K562 (cell line): ENCODE measurements at regions not wholly inside any gene's neighbourhood (a gene's known extent, or its start where the extent isn't known, plus 50 kb on each side); places are given as distances from the start of the nearest gene placed in this dataset.

ENCODE experiments used
- ATAC-seq: fragments of 200-7000 bp; cut with Tn5 transposase; 3 replicates; pipeline ENCODE4 v1.9.1; 2020; ENCODE audit warnings: moderate library complexity
- BruUV-seq: library from RNA; stranded (reverse); fragments of 400-500 nt; replicated peaks from 2 replicates; lab custom pipeline; 2021; lab: Mats Ljungman, UMichigan
- CTCF ChIA-PET: fragments of 300-600 bp; formaldehyde crosslinking; extraction: SDS; loops from one replicate; lab custom pipeline; 2021; ENCODE audit warnings: low intra/inter-chr PET ratio; lab: Yijun Ruan, JAX
- POLR2A ChIA-PET: fragments of 300-600, 350-650 bp; sonication (Branson Sonifier 250); formaldehyde crosslinking; extraction: SDS; loops from one replicate; lab custom pipeline; 2021; ENCODE audit warnings: antibody characterized with exemption, inconsistent platforms; lab: Yijun Ruan, JAX
- DNase-seq, 4 experiments: peaks; one replicate each; pipeline versions ENCODE4 v3.0.0 to v3.0.0-alpha.2; 2011 to 2018; ENCODE audit warnings: low spot score in 3 of 4, mixed read lengths in 3 of 4; ENCODE audit errors: extremely low read depth in 1 of 4
- FAIRE-seq: peaks from 2 replicates; lab custom pipeline; 2011; peaks lifted over from hg19 to GRCh38; lab: Jason Lieb, UNC
- H2AFZ ChIP-seq: 2 replicates; pipeline ENCODE4 v1.6.0; 2011; ENCODE audit warnings: low read depth, low read length, control low read depth, inconsistent platforms
- H3K27ac ChIP-seq: fragments of 200-600 bp; 3 replicates; pipeline ENCODE4 v1.8.0; 2011; ENCODE audit warnings: low read depth, mild to moderate bottlenecking, control low read depth, inconsistent platforms, low read length, moderate library complexity, mixed read lengths; ENCODE audit errors: extremely low read depth
- H3K27me3 ChIP-seq, 2 experiments: fragments of 300-600 bp in 1 of 2; 2 replicates in 1 of 2; 3 replicates in 1 of 2; pipeline versions ENCODE4 v1.6.0 to v1.8.0; 2011; ENCODE audit warnings: inconsistent platforms in 2 of 2, low read length in 2 of 2, mild to moderate bottlenecking in 1 of 2, mixed read lengths in 1 of 2, moderate library complexity in 1 of 2; ENCODE audit not compliant: control insufficient read depth in 2 of 2, insufficient read depth in 2 of 2
- H3K36me3 ChIP-seq: fragments of 300-600 bp; 3 replicates; pipeline ENCODE4 v1.8.0; 2011; ENCODE audit warnings: mild to moderate bottlenecking, low read length, inconsistent platforms; ENCODE audit not compliant: control insufficient read depth, insufficient read depth
- H3K4me1 ChIP-seq, 2 experiments: fragments of 200-600 bp in 1 of 2; replicated peaks in 1 of 2; 2 replicates in 1 of 2; 3 replicates in 1 of 2; pipeline versions ENCODE4 v1.5.1 to v1.8.0; 2011; ENCODE audit warnings: inconsistent platforms in 2 of 2, low read length in 2 of 2, mild to moderate bottlenecking in 1 of 2, mixed read lengths in 1 of 2, moderate library complexity in 1 of 2; ENCODE audit not compliant: control insufficient read depth in 2 of 2, insufficient read depth in 2 of 2
- H3K4me2 ChIP-seq: 2 replicates; pipeline ENCODE4 v1.6.1; 2011; ENCODE audit warnings: low read length, control low read depth, inconsistent platforms, mixed read lengths; ENCODE audit not compliant: insufficient read depth
- H3K4me3 ChIP-seq: fragments of 200-600 bp; sonication (generic), shearing (Covaris generic); 2 replicates; pipeline ENCODE4 v1.5.1; 2016; ENCODE audit warnings: control low read depth, inconsistent platforms
- H3K79me2 ChIP-seq: fragments of 200-600 bp; 3 replicates; pipeline ENCODE4 v1.8.0; 2011; ENCODE audit warnings: low read length, inconsistent platforms; ENCODE audit not compliant: control insufficient read depth, insufficient read depth
- H3K9ac ChIP-seq, 2 experiments: 2 replicates each; pipeline versions ENCODE4 v1.6.0 to v1.6.1; 2011; ENCODE audit warnings: low read depth in 2 of 2, low read length in 2 of 2, control low read depth in 1 of 2, inconsistent platforms in 1 of 2, mild to moderate bottlenecking in 1 of 2, mixed read lengths in 1 of 2; ENCODE audit not compliant: insufficient read depth in 1 of 2
- H3K9me1 ChIP-seq: one replicate; pipeline ENCODE4 v1.6.0; 2011; ENCODE audit warnings: inconsistent platforms, mild to moderate bottlenecking, low read length, moderate library complexity; ENCODE audit not compliant: control insufficient read depth, insufficient read depth
- H3K9me3 ChIP-seq: replicated peaks from 2 replicates; pipeline ENCODE4 v1.5.1; 2011; ENCODE audit warnings: low read depth, low read length, inconsistent platforms; ENCODE audit not compliant: control insufficient read depth, insufficient read depth
- H4K20me1 ChIP-seq: replicated peaks from 2 replicates; pipeline ENCODE4 v1.6.1; 2011; ENCODE audit warnings: low read length, inconsistent platforms, mixed read lengths; ENCODE audit not compliant: control insufficient read depth, insufficient read depth
- FOXA1 ChIP-seq: fragments of 450-650 bp; IDR thresholded peaks from 2 replicates; pipeline ENCODE4 v1.6.1; 2016; ENCODE audit warnings: mild to moderate bottlenecking, borderline replicate concordance
- PTBP1 ChIP-seq: fragments of 200-400 bp; formaldehyde crosslinking; IDR thresholded peaks from 2 replicates; pipeline ENCODE4 v1.6.1; 2017; ENCODE audit warnings: low read depth, low read length
- ZNF253 ChIP-seq: fragments of 250-450 bp; sonication (Bioruptor Pico); conservative IDR thresholded peaks from 2 replicates; pipeline ENCODE4 v1.6.1; 2021; ENCODE audit warnings: mild to moderate bottlenecking
- WGBS: fragments of 100-300 bp; shearing (Covaris generic); methylation state at CpG from one replicate; pipeline ENCODE4 v1.1.6; 2016; ENCODE audit warnings: low coverage, mixed read lengths; ENCODE audit not compliant: insufficient coverage; ENCODE audit errors: missing lambda C conversion rate; 5-methylcytosine and 5-hydroxymethylcytosine counted together
- in situ Hi-C: fragments of 300-500 bp; cut with MboI; formaldehyde crosslinking; loops from 4 replicates; pipeline ENCODE4 v1.15.0; 2018; ENCODE audit warnings: inconsistent platforms, mixed read lengths
- intact Hi-C: fragments of 100-400 bp; cut with micrococcal nuclease; formaldehyde crosslinking; loops from 2 replicates; pipeline ENCODE4 v1.14.2; 2022
- TF ChIP-seq, protein P1 (sequence below), 2 experiments: fragments of 450-650 bp in 1 of 2; IDR thresholded peaks; 2 replicates each; pipeline ENCODE4 v1.6.1; 2011 to 2017; ENCODE audit warnings: low read depth in 2 of 2, antibody characterized with exemption in 1 of 2, borderline replicate concordance in 1 of 2, low read length in 1 of 2, mild to moderate bottlenecking in 1 of 2, mixed read lengths in 1 of 2; ENCODE audit not compliant: control insufficient read depth in 1 of 2
- TF ChIP-seq, protein P2 (sequence below): fragments of 450-650 bp; IDR thresholded peaks from 2 replicates; pipeline ENCODE4 v1.6.1; 2016; ENCODE audit warnings: antibody characterized with exemption
- TF ChIP-seq, protein P3 (sequence below): fragments of 450-650 bp; IDR thresholded peaks from 2 replicates; pipeline ENCODE4 v1.6.1; 2018; ENCODE audit warnings: mild to moderate bottlenecking, low read depth; ENCODE audit not compliant: partially characterized antibody

DNA sequence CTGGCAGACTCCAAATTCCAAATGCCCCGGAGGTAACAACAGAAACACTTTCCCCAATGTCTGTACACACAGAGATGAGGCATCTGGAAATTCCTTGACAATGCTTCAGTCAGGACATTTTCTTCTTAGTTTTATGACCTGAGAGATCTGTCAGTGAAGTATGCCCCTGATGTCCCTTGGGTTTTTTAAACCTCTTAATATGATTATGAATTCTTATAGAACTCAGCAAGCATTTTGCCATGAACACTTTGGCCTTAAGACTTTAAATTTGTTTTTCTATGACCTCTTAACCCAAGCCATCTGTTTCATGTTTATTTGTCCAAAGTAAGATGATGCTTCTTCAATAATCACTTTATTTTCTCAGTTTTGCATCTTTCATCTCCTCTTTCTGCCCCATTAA, 1206.2 kb downstream of the GATA3 start:
- Histone ChIP-seq H3K4me1 (no peaks in the 10 kb centered on the region), H3K27me3 (no peaks in the 10 kb centered on the region), H3K4me2 (no peak overlapping the region), H4K20me1 (no peaks in the 10 kb centered on the region), H3K79me2 (no peaks in the 10 kb centered on the region), H3K9ac (no peak overlapping the region), H3K27ac (no peak overlapping the region), H2AFZ (no peak overlapping the region), H3K9me3 (no peaks in the 10 kb centered on the region), H3K4me3 (no peak overlapping the region), H3K36me3 (no peaks in the 10 kb centered on the region), H3K9me1 (no peaks in the 10 kb centered on the region)
- intact Hi-C loops = no loop called here
- BruUV-seq = no TSS peak
- no peak for ATAC-seq
- WGBS = 0% methylated on average over 1 of the region's 1 CpG
- in situ Hi-C loops = no loop called here
- POLR2A ChIA-PET = no interaction called here
- CTCF ChIA-PET = no interaction called here
- TF ChIP-seq FOXA1 (no peak), PTBP1 (no peak), ZNF253 (CRISPR knock-in tag) (no peak)
- TF ChIP-seq, protein P1, sequence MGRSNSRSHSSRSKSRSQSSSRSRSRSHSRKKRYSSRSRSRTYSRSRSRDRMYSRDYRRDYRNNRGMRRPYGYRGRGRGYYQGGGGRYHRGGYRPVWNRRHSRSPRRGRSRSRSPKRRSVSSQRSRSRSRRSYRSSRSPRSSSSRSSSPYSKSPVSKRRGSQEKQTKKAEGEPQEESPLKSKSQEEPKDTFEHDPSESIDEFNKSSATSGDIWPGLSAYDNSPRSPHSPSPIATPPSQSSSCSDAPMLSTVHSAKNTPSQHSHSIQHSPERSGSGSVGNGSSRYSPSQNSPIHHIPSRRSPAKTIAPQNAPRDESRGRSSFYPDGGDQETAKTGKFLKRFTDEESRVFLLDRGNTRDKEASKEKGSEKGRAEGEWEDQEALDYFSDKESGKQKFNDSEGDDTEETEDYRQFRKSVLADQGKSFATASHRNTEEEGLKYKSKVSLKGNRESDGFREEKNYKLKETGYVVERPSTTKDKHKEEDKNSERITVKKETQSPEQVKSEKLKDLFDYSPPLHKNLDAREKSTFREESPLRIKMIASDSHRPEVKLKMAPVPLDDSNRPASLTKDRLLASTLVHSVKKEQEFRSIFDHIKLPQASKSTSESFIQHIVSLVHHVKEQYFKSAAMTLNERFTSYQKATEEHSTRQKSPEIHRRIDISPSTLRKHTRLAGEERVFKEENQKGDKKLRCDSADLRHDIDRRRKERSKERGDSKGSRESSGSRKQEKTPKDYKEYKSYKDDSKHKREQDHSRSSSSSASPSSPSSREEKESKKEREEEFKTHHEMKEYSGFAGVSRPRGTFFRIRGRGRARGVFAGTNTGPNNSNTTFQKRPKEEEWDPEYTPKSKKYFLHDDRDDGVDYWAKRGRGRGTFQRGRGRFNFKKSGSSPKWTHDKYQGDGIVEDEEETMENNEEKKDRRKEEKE (IDR thresholded peaks at IDR 0.05; ENCODE audit: borderline replicate concordance in 1 of 2, control insufficient read depth in 1 of 2, low read depth in 2 of 2, low read length in 1 of 2) = no peak
- TF ChIP-seq, protein P2, sequence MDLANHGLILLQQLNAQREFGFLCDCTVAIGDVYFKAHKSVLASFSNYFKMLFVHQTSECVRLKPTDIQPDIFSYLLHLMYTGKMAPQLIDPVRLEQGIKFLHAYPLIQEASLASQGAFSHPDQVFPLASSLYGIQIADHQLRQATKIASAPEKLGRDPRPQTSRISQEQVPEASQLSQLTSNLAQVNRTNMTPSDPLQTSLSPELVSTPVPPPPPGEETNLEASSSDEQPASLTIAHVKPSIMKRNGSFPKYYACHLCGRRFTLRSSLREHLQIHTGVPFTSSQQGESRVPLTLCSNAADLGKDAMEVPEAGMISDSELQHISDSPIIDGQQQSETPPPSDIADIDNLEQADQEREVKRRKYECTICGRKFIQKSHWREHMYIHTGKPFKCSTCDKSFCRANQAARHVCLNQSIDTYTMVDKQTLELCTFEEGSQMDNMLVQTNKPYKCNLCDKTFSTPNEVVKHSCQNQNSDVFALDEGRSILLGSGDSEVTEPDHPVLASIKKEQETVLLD = no peak
- TF ChIP-seq, protein P3, sequence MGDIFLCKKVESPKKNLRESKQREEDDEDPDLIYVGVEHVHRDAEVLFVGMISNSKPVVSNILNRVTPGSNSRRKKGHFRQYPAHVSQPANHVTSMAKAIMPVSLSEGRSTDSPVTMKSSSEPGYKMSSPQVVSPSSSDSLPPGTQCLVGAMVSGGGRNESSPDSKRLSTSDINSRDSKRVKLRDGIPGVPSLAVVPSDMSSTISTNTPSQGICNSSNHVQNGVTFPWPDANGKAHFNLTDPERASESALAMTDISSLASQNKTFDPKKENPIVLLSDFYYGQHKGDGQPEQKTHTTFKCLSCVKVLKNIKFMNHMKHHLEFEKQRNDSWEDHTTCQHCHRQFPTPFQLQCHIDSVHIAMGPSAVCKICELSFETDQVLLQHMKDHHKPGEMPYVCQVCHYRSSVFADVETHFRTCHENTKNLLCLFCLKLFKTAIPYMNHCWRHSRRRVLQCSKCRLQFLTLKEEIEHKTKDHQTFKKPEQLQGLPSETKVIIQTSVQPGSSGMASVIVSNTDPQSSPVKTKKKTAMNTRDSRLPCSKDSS = no peak
- no peak for DNase-seq
- FAIRE-seq = no peak
